Middle frontal gyrus (tissue), 1 donor: ENCODE measurements at regions not wholly inside any gene's neighbourhood (a gene's known extent, or its start where the extent isn't known, plus 50 kb on each side); places are given as distances from the start of the nearest gene placed in this dataset.

Experiments used
- DNase-seq: peaks from one replicate; pipeline ENCODE4 v3.0.0-alpha.2; 2015; ENCODE audit warnings: low spot score; ENCODE audit errors: extremely low spot score

DNA sequence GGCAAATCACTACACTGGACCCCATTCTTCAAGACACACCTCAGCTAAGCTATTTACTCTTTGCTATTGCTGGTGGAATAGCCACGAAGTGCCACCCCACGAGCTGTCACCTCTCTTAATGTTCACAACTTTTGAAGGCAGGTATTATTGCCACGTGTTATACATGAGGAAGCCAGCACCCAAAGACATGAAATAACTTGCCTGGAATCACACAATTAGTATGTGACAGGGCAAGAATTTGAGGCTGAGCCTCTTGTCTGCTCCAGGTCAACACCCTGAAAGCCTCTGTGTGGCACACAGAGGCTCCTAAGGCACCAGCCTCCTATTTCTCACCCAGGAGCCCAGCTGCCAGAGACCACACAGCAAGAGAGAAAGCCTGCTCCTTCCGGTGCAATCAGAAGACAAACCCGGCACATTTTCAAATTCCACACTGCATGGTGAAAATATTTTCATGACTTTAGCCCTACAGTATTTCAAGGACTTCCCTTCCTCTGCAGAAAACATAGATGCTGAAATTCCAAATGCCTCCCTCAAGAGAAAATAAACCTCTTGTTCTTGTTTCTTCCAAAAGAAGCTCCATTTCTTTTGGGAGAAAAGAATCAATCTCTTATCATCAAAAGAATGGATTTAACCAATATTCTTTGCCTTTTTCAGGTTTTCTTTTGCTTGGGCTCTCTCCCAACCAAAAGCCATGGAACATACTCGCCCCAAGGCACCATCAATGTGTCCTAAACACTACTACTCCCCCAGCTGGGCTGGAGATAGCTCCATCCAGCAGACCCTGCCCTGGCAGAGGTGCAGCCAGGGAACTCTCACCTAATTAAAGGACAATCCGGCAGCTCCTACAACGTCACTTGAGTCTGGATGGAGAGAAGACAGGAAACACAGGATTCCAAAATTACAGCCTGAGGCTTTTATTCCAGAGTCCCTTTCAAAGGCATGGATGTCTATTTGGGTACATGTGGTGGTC is 84.7 kb upstream of the THBS1 start:
- no peak for DNase-seq

DNA sequence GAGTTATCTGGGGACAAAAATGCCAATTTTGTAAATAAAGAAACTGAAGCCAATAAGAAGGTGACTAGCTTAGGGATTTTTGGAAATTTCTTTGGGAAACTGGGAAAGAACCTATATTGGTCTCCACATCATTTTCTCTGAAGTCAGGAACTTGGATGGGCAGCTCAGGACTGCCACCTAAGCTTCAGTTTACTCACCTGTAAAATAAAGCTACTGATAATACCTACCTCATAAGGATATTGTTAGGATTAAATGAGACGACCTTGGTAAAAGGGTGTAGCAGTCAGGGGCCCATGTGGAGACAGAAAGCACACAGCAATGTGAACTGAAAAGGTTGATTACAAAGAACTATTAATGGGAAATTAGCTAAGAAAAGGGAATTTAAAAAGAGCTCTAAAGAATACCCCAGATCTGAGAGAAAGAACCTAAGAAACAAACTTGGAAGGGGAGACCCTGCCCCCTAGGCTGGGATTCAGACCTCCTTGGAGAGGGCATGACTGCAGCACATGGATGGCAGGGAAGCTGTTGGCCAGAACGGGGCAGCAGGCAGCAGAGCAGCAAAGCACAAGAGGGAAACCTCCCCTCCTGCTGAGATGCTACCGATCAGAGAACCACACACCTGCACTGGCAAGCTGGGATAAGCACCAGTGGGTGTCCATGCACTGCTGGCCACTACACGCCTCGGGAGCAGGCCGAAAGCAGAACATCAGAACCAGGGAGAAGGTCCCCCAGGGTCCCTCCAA is 83.7 kb upstream of the THBS1 start:
- no peak for DNase-seq

DNA sequence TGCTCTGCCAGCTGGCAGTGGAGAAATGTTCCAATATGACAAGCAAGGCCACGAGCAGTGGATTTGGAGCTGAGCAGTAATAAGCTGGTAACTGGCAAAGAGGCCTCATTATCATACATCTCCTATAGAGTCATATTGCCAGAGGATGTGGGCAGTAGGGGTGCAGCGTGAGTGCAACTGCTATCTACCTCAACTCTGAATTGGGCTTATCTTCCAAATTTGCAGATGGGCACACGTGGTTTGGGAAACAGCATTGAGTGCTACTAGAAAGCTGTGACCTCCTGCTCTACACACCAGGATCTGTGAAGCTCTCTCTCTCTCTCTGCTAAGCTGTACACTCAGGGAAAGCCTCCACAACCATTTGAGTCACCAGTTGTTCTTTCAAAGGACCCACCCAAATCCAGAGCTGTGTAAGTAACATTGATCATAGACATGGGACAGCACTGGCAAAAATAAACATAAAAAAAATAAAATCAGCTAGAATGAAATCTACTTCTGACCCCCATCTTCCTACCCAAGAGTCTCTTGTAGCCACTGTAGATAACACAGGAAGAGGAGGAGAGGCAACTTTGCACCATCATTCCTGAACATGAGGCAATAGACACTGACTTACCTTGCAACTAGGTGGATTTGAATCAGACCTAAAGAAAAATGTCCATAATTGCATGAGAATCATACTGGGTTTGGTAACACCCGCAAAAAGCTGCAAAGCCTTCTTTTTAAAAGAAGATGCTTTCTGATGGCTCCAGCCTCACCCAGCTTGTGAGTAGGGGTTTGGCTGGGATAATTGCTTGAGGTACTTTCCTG is 82.9 kb upstream of the THBS1 start:
- DNase-seq, result no peak

DNA sequence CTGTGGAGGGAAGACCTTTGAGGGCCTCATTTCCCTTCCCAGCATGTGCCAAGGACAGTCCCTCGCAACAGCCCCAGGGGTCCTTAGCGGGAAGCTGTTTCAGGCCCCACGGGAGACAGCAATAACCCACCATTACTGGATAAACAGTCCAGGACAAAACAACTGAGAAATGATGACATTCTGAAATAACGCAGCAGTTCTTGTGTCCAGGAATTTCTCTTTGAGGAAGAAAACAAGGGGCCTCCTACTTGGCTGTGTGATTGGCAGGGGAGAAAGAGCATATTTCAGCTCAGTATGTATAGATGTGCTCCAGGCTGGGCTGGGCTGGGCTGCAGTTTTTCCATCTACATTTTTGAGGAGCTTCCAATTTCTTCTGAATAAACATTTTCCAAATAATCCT is 82.2 kb upstream of the THBS1 start:
- DNase-seq, result no peak

DNA sequence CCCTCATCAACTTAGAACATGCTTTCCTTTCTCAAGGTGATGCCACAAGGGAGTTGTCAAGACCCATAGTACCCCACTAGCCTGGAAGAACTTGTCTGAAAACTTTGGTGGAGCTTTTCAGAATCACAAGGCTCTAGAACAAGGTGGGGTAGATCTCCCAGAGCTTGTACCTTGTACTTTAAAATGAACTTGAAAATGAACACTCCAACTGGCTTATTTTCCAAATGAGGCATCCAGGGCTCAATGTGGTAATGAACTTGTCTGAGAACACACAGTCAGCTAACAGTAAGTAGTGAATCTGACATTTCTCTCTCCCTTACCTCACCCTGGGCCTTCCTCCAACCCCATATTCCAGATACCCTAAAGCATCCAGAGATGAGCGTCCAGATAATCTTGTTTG is 81.8 kb upstream of the THBS1 start:
- no peak for DNase-seq

DNA sequence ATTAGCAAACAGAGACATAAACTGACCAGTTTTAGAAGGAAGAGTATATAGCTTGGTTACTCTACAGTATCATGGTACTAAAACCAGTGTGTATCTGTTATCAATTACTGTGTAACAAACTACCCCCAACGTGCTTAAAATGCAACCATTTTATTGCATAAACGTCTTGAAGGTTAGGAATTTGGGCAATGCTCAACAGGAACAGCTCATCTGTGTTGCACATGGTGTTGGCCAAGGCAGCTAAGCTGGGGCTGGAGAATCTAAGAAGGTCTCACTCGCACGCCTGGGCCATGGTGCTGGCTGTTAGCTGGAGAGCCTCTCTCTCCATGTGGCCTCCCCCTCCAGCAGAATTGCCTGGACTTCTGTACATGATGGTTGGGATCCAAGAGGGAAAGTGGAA is 81.2 kb upstream of the THBS1 start:
- no peak for DNase-seq

DNA sequence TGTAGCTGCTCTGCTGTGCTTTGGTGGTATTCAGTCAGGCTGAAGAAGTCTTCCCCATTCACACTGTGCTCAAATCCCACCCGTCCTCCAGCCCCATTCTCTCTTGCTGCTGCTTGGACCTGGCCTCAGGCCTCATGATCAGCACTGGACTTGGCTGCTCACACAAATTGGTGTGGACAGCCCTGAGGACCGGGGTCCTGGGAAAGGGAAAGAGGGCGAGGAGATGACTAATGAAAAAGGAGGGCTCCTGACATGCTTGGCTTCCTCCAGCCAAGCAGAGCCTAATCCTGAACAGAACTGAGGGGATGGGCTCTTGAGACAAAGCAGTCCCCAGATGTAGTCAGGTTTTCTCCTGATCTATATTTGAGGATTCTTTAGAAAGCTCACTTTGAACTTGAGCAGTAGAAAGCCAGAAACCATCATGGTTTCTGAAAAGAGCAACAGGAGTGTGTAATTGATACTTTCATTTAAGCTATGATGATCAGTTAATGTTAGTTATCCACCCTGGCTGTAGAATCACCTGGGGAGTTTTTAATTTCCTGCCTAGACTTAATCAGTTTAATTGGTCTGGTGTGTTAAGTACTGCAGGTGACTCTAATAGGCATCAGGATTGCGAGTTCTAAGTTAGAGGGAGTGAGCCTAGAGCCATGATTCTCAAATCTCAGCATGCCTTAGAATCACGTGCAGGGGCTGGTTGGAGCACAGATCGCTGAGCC is 79.4 kb upstream of the THBS1 start:
- no peak for DNase-seq

DNA sequence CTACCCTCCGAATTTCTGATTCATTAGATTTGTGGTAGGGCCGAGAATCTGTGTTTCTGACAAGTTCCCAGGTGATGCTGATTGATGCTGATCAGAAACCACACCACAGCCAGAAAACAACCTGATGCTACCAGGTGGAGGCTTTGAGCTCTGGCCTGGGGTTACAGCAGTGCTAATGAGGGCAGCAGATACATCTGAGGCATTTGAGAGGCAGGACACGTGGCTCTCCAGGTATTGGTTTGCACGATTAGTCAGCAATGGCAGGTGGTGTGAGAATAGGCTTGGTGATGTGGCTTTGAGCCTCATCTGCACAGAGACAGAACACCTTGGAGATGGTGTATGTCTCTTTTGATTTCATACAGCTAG is 78.8 kb upstream of the THBS1 start:
- no peak for DNase-seq

DNA sequence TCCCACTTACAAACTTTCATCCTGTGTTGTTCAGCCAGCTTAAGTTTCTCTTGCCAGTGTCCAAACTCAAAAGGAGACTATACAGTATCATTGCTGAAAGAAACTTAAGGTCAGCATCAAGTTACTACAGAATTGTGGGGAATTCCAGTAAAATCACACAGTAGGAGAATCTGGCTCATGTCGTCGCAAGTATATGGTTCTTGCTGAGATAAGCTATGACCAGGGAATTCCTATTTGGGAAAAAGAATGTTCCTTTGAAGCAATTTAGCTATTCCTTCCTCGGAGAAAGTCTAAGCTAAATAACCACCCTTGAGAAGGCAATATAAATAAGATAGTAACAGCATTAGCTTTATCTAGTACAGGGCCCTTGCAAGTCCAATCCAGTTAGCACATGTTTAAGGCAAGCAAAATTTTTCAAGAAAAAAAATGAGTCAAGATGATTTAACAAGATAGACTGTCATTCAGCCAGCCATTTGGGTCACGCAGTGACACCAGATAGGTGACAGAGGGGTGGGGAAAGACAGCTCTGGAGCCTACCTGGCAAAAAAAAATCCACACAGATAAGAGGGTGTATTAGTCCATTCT is 78.2 kb upstream of the THBS1 start:
- no peak for DNase-seq

DNA sequence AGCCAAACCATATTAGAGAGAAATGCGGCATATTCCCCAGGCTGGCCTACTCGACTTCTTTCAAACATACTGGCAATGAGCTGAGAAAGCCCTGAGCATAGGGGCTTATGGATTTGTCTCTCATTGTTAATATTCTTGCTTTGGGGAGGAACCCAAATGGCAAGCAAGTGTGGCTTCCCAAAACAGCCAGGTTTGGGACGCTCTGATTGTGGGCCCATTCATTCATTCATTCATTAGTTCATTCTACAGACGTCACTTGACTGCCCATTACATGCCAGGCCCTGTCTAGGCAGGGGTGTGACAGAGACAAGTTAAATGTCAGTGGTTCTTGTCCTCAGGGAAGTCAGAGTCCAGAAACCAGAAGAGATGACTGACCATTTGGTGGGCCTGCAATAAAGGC is 77.4 kb upstream of the THBS1 start:
- DNase-seq, result no peak

DNA sequence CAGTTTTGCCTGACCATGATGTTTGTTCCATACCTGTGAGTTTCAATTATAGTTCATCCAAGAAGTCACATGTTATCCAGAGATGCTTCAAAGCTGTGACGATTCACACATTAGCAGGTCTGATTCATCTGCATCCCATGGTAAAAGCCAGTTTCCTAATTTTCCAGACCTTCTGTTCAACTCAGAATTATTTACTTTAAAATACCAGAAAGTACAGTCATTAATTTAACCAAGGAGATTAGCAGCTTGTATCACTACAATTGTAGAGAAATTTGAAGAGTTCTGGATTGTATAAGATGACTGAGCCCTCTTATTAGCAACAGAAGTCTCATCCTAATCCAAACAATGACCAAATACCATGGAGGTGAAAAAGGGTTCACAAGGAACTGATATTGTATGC is 76.1 kb upstream of the THBS1 start:
- no peak for DNase-seq

DNA sequence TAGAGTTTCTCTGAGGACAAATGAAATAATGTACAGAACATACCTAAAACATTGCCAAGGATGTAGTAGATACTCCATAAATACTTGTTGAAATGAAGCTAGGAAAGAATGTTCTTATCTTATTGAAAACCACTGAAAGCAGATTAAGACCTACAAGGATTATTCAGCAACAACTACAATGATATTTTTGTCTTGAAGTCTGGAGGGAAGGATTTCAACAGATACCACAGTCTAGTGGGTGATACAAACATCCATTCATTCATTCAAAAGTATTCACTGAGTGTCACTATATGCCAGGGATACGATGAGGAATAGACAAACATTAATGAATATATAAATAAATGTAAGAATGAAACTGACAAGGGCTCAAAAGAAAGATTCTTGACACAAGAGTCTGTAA is 74.7 kb upstream of the THBS1 start:
- DNase-seq, result no peak

DNA sequence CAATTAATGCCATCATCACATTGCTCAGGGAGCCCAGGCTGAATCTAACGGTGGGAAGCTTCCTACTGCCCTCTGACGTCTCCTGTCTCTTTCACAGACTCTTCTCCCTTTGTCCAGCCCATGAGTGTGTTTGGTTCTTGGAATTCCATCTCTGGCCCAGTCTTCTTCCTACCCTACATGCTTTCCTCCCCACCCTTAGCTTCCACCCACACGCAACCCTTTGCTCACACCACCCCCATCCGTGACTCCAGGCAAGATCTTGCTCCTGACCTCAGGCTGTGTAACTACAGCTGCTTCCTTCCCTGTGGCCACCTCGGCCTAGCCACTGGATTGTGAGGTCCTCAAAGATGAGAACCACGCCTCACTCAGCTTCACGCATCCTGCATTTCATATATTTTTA is 72.3 kb upstream of the THBS1 start:
- DNase-seq, result no peak

DNA sequence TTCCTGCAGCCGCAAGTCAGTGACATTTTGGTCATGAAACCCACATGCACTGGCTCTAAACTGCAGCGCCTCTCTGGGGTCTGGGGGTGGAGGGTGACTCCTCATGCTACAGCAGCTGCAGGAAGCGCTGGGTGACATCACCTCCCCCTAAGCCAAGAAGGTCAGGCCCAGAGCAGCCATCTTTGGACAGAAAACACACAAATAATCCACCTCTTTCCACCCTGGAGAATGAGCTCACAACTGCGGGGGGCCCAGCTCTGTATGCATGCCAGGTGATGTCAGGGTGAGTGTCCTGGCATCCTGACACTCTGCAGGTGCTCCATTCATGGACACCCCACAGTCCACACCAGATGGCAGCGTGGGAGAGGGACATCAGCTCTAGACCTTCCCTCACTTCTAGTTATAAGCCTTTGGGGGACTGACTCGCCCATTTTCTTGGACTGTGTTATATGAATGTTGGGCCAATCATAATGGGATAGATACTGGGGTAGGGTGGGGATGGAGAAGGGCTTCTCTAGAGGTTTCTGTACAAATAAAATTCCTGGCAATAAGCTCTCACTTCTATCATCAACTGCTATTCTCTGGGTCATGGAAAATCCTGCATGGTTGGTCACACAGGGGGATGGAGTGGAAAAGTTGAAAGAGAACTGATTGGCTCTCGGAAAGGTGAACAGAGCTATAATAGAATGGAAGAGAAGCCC is 70.7 kb upstream of the THBS1 start:
- no peak for DNase-seq

DNA sequence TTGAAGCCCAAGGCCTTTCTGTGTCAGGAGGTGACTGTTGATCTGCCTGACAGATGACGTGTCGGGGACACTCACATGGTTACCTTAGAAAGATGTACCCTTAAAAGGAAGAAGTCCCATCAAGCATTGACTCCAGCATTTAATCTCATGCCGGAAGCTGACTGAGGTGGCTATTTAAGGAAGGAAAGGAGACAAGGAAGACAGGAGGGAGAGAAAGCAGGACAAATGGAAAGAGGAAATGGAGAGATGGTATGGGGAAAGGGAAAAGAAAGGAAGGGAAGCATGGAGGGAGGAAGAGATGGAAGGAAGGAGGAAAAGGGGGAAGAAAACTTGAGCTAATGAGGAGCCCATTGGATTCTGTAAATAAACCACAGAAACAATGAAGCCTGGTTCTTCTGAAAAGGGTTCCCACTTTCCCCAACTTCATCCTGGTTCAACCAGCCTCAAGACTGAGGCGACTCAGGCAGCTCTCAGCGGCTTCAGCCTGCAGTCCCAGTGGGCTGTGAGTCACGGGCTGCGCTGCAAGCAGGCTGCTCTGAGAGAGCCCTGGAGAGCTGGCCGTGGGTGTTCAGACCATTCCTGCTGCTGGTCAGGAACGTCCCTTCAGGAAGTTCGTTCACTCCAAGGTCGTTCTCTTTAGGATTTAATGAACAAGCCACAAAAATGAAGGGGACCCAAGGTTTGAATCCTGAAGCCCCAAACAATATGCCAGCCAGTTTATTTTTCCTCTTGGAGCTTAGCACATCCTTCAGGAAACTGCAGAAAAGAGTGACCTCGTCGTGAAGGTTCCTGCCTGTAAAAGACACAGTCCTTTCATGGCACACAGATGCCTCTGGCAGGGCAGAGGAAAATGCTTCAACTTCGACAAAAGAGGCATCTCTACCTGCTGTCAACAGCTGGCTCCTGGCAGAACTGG is 69.6 kb upstream of the THBS1 start:
- no peak for DNase-seq

DNA sequence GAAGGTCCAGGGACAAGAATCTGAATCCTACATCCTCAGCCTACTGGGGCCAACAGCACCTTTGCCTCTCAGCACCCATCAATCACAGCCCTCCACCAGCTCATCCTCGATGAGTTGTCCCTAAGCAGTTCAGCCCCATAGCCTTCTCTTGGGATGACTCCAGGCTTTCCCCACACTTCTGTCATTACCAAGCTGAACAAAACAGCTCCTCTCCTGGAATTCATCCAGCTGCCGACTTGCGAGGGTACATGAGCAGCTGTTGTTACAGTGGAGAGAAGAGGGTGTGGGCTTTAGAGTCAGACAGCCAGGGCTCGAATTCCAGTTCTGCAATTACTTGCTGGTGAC is 69.0 kb upstream of the THBS1 start:
- DNase-seq, result no peak

DNA sequence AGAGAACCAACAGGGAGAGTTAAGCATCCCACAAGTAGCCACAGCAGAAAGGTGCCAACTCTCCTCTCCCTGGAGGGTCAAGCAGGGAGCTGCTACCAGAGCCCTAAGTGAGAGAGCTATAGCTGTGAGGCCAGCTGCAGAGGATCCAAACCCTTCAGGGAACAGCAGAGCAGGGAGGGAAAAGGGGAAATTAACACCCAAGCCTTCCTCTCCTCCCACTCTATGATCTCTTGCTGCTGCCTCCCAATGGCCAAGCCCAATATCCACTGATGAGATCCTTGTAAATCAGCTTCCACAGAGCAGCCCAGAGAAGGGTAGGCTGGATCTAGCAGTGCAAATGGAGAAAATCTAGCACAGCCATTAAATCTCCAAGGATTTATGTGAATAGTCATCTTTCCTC is 68.2 kb upstream of the THBS1 start:
- no peak for DNase-seq

DNA sequence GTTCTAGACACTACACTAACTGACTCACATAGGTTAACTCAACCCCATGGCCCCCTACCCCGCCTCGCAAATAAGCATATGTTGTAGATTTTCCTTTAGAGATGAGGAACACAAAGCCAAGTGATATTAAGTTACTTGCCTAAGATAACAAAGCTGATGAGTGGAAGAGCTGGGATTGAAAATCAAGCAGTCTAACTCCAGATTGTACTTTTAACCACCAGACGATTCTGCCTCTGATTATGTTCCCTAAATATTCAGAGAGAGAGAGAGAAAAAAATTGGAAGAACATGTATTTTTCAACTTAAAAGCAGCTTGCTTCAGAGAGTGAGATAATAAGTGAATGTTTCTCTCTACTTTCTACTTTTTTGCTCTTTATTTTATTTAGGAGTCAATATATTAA is 66.9 kb upstream of the THBS1 start:
- no peak for DNase-seq

DNA sequence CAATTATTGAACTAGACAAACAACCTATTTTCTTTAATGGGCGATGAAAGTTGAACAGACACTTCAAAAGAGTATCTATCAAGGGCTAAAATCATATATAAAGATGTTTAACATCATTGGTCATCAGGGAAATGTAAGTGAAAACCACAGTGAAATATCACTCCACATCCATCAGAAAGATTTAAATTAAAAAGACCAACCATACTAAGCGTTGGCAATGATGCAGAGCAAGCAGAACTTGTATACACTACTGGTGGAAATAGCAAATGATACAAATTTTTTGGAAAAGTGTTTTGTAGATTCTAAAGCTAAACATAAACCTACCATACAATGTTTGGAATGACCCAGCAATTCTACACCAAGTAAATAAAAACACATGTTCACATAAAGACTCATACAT is 65.9 kb upstream of the THBS1 start:
- no peak for DNase-seq
